ENCODE measurements at regions not wholly inside any gene's neighbourhood (a gene's known extent, or its start where the extent isn't known, plus 50 kb on each side); places are given as distances from the start of the nearest gene placed in this dataset.
"Not testable (repeated sequence)": the region's sequence is repeated elsewhere in the genome, so short reads cannot be mapped to it uniquely, and the experiment has no call there.

DNA sequence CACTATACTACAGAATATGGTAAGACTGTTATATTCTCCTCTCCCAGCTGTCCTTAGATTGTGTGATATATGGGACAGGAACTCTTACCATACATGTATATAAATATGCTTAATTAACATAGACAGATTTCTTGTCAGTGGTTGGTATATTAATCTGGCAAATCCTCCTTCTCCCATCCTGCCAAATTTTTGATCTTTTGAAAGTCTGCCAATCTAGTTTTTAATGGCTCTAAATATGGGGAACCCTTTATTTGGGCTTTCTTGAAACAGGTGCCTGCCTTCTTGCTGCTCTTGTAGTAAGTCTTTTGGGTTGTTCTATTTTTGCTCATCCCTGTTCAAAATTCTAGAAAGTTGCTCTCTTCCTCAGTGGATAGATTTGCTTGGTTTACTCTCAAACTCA is 63.5 kb downstream of the SPATA31D1 start:
- H3K4me3 ChIP-seq (ENCODE audit: low read length): no peak overlapping the region
- TF ChIP-seq, protein P1, sequence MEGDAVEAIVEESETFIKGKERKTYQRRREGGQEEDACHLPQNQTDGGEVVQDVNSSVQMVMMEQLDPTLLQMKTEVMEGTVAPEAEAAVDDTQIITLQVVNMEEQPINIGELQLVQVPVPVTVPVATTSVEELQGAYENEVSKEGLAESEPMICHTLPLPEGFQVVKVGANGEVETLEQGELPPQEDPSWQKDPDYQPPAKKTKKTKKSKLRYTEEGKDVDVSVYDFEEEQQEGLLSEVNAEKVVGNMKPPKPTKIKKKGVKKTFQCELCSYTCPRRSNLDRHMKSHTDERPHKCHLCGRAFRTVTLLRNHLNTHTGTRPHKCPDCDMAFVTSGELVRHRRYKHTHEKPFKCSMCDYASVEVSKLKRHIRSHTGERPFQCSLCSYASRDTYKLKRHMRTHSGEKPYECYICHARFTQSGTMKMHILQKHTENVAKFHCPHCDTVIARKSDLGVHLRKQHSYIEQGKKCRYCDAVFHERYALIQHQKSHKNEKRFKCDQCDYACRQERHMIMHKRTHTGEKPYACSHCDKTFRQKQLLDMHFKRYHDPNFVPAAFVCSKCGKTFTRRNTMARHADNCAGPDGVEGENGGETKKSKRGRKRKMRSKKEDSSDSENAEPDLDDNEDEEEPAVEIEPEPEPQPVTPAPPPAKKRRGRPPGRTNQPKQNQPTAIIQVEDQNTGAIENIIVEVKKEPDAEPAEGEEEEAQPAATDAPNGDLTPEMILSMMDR (conservative IDR thresholded peaks at IDR 0.05; ENCODE audit: low read depth, low read length): no peak
- DNase-seq (ENCODE audit: low read depth): no peak

DNA sequence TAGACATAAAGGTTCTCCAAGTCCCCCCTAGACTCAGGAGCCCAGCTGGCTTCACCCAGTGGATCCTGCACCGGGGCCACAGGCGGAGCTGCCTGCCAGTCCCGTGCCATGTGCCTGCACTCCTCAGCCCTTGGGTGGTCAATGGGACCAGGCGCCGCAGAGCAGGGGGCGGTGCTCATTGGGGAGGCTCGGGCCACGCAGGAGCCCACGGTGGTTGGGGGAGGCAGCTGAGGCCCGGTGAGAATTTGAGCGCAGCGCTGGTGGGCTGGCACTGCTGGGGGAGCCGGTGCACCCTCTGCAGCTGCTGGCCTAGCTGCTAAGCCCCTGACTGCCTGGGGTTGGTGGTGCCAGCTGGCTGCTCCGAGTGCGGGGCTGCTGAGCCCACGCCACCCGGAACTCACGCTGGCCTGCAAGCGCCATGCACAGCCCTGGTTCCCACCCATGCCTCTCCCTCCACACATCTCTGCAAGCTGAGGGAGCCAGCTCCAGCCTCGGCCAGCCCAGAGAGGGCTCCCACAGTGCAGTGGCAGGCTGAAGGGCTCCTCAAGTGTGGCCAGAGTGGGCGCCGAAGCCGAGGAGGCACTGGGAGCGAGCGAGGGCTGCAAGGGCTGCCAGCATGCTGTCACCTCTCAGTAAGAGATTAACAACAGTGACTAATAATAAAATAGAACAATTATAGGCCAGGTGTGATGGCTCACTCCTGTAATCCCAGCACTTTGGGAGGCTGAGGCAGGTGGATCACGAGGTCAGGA is 65.9 kb downstream of the SPATA31D1 start:
- H3K4me3 ChIP-seq (ENCODE audit: low read length): no peak overlapping the region
- TF ChIP-seq, protein P1 (conservative IDR thresholded peaks at IDR 0.05; ENCODE audit: low read depth, low read length): no peak
- no peak for DNase-seq (ENCODE audit: low read depth)

DNA sequence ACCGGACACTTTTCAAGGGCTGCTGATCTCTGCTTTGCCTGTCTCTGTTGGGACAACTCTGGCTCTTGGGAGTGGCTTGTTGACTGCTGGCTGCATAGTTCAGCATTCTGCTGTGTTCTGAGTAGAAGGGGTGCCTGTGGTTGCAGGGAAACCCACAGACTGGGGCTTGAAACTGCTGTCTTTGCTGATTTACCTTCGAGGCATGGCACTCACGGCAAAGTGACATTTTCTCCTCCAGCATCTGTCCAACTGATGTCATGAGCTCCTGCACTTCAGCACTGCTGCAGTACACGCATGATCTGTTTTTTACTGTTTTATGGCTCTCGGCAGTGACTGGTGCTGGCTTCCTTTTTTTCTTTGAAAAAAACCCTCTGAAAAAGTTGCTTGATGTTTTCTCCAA is 69.2 kb downstream of the SPATA31D1 start:
- TF ChIP-seq, protein P1 (conservative IDR thresholded peaks at IDR 0.05; ENCODE audit: low read depth, low read length): no peak
- no peak for DNase-seq (ENCODE audit: low read depth)
- no peak overlapping the region for H3K4me3 ChIP-seq (ENCODE audit: low read length)

DNA sequence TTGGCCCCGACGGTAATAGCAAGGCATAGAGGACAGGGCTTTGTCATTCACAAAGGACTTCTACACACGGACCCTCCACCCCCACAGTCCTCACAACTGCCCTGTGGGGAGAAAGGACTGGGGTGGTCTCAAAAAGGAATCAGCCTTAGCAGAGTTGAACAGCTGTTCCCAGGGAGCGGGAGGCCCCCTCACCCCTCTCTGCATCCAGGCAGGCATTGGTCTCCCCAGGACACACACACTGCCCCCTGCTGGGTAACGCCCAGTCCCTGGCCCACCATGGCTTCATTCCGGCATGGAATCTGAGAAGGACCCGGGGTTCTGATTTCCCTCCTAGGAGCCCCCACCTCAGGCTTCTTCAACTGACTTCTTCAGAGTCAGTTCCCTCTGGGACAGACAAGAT is 73.2 kb downstream of the SPATA31D1 start:
- not testable (repeated sequence) for DNase-seq (ENCODE audit: low read depth)

DNA sequence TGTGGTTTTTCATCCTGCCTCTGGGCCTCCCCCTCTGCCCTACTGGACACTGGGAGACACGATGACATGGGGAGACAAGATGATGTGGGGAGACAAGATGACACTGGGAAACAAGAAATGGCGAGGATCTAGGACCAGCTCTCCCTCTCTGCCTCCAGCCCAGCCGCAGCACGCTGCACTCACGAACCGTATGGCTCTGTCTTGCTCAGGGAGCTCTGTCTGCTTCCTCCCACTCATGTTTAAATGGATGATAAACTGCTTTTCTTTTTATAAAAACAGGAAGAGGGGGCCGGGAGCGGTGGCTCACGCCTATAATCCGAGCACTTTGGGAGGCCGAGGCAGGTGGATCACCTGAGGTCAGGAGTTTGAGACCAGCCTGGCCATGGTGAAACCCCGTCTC is 73.7 kb downstream of the SPATA31D1 start:
- DNase-seq (ENCODE audit: low read depth): no peak
- TF ChIP-seq, protein P1 (conservative IDR thresholded peaks at IDR 0.05; ENCODE audit: low read depth, low read length): no peak

More for the DNA sequence above, 73.2 kb downstream of the SPATA31D1 start:
- not testable (repeated sequence) for H3K4me3 ChIP-seq (ENCODE audit: low read length)

DNA sequence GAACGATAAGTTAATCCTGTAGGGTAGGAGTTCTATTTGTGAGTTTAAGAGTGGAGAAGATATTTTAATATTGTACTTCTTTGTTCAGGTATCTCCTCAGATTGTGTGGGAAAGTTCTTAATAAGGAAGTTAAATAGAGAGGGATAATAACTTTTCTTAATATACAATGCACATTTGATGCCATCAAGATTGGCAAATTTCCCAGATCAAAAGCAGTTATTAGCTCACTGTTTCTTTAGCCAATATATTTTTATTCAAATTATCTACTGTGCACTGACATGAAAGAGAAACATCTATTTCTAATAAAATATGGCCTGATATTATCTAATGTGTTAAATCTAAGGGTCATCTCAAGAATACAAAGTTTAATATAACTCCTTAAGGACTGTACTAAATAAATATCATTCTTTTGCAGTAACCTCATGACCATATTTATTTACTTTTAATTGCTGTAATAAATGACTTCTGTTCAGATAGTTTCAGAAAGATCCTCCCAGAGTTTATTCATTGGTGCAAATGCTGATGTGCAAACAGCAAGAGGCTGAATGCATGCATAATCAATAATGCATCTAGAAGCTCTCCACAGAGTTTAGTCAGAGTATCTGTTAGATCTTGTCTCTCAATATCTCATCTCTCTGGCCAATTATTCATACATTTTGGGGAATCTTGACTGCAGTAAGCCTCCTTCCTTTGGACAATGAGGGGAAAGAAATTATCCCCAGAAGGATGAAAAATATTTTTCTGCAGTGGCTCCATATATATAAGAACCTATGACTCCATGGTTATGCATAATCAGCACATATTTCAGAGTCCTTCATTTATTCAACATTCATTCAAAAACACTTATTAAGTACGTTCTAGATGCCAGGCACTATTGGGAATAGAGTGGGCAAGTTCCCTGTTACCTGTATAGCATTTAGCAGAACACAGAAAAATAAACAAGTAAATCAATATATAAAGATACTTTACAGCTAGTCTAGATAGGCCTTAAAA is 85.3 kb downstream of the SPATA31D1 start:
- no peak for DNase-seq (ENCODE audit: low read depth)
- H3K4me3 ChIP-seq (ENCODE audit: low read length): no peak overlapping the region
- TF ChIP-seq, protein P1 (conservative IDR thresholded peaks at IDR 0.05; ENCODE audit: low read depth, low read length): no peak

More for the DNA sequence above, 73.7 kb downstream of the SPATA31D1 start:
- no peak overlapping the region for H3K4me3 ChIP-seq (ENCODE audit: low read length)

DNA sequence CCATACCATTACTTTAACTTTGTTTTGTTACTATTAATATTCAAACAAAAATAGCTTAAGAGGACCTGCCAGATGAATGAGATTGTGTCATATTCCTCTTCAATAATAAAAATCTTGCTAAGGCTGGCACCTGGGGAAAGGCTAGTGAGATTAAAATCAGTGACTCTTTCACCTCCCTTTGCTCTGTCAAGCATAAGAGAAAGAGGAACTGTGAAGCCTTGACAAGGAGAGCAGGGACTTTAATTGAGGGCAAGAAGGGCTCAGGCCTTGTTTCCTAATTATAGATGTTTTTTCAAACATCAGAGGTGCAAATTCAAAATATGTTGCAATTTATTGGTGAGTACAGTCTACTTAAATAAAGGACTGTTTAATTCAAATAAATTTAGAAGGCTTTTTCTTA is 91.7 kb downstream of the SPATA31D1 start:
- no peak for DNase-seq (ENCODE audit: low read depth)
- TF ChIP-seq, protein P1 (conservative IDR thresholded peaks at IDR 0.05; ENCODE audit: low read depth, low read length): no peak
- H3K4me3 ChIP-seq (ENCODE audit: low read length): no peak overlapping the region
